ENCODE measurements at regions not wholly inside any gene's neighbourhood (a gene's known extent, or its start where the extent isn't known, plus 50 kb on each side); places are given as distances from the start of the nearest gene placed in this dataset.
A peak's percentile ranks its signal among the peaks of the same experiment; 100 is the strongest.

DNA sequence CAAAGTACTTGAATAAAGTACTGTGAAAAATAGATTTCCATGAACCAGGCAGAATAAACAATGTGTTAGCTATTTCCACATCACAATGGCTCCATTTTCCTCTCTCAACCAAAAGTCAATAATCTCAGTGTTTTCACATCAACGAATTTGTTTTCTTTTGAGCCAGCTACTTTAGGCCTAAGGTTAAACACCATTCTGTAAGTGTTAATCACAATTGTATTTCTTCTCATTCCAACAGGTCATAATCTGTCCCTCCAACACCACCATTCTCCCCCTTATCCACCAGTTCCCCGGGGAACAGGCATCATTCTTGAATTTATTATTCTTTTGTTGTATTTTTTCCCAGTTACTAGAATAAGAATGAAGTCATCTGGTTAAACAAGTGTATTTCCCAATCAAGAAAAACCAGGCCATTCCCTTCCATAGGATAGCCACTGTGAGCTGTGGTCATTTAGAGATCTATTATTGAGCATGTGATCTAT lies 66.2 kb upstream of the PALMD start:
- no peak for DNase-seq

DNA sequence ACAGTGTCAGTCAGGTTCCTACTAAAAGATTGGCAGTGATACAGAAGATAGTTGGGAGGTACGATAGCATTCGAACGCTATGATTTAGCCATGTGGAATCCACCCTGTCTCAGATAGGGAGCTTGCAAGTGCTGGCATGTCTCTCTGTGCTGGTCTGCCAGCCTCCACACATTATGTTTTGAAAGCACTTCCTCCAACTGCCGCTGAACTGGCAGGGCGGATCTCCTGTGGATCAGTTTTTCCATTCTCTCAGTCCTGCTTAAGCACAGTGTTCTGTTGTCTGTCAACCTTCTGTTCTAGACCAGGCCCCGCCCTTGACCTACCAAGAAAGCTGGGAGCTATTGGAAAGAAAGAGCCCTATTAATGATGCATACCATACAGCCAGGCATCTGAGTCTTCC lies 65.5 kb upstream of the PALMD start:
- peak; percentile 20 for DNase-seq

GRCh38 chr1:99587008-99587407 lies 58.9 kb upstream of the PALMD start:
- no peak for DNase-seq

- no peak for DNase-seq
These were observed 56.7 kb upstream of the PALMD start for GRCh38 chr1:99589186-99589636.

DNA sequence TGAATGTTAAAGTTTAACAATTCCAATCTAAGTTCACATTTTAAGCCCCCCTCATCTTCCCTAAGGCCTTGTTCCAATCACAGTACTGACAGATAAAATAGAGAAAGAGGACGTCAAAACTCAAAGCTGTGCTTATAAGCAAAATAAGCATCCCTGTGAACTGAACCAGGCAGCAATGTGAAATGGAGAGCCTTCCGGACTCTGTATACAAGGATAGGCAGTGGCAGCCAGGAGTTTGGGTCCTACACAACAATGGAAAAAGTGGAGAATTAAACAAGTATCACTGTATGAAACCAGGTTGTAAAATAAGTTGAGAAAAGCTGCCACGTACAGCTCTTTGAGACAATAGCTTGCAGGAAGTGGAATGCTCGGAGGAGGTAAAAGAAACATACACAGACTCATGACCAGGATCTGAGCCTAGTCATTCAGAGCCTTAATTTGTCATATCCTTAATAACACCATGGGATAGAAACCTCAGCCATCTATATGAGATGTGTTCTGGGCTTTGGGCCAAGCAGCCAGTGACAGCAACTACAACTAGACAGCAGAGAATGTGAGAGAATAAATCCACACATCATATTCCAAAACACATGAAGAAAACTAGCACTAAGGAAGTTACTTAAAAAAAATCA lies 55.2 kb upstream of the PALMD start:
- peak; percentile 69 for DNase-seq

DNA sequence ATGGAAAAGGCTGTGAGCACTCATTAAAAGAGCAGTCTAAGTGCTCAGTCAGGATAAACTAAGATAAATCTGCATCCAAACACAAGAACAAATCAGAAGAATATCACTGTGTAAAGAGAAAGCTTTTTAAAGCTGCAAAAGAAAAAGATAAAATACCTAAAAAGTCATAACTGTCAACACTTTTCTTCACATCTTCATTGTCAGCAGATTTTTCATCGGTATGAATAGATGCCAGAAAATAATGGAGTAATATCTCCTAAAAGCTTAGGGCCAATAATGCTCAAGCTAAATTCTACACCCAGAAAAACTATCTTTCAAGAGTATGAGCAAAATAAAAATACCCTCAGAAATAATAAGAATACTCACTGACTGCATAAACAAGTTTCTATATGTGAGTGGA lies 54.0 kb upstream of the PALMD start:
- no peak for DNase-seq

- DNase-seq = no peak
These were observed 51.7 kb upstream of the PALMD start for GRCh38 chr1:99594205-99594604.

DNA sequence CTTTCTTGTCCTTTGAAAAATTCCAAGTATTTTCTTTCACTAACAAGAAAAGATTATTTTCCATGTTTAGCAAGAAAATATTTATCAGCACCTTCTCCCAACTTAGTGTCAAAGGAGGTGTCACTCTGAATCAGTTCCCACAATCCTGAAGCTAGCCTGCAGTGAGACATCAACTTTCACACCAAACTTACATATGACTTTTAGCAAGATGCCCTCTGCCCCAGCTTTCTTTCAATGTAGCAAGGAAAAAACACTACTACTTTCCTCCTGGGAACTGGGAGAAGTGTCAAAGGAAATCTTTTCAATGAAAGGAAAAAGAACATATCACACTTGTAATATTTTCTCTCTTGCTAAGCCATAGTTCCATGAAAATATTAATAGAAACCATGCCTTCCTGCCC lies 50.9 kb upstream of the PALMD start:
- no peak for DNase-seq

DNA sequence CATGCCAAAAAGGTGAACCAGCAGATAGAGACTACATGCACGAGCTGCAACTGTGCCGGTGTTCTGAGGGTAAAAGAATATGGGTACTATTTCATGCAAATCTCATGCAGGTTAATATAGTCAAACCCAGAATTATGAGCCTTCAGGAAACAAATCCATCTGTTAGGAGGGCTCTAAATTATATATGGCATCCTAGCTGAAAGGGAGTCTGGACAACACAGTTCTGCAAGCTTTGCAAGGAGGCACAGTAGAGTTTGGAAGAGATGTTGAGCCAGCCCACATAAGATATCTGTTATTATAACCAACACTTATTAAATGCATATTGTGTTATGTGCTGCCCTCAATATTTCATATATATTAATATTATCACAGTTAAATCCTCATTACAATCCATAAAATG lies 50.5 kb upstream of the PALMD start:
- DNase-seq = no peak
